HG02798 (cell line): ENCODE measurements at regions not wholly inside any gene's neighbourhood (a gene's known extent, or its start where the extent isn't known, plus 50 kb on each side); places are given as distances from the start of the nearest gene placed in this dataset.
"Not testable (repeated sequence)": the region's sequence is repeated elsewhere in the genome, so short reads cannot be mapped to it uniquely, and the experiment has no call there.

Experiments
- ATAC-seq: cut with Tn5 transposase; IDR thresholded peaks from one replicate; pipeline ENCODE4 v1.9.1; 2021; ENCODE audit warnings: mild to moderate bottlenecking; ENCODE audit not compliant: unreplicated experiment, poor library complexity

GRCh38 chr20:1845163-1845523, 50.1 kb upstream of the SIRPA start:
- ATAC-seq = peak; percentile 3

DNA sequence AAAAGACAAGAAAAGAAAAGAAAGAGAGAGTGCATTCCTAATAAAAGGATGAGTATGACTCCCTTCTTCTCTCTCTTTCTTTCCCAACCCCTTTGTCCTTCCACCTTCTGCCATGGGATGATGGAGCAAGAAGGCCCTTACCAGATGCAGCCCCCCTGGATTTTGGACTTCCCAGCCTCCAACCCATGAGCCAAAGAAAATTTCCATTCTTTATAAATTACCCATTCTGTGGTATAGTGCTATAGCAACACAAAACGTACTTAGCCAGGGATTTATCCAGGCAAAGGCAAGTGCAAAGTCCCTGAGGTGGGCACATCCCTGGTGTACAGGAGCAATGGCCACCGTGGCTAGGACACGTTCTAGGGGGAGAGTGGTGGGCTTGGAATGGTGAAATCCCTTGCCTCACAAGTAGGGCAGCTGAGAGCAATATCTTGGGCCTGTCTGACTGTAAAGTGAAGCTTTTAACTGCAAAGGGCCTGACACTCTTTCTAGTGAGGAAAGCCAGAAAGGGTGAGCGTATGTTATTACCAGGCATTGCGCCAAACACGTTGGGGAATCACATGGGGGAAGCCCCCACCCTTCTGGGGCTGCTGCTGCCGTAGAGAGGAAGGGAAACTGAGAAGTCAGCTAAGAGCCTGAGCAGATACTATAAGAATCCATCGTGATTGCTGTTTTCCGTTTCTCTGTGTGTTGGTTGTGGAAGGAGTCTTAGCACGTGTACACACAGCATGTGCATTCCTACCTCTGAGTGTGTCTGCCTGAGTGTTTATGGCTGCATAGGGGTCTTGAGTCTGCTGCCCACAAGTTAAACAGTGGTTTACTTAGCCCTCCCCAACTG, 50.7 kb upstream of the SIRPA start:
- ATAC-seq = peak; percentile 95

GRCh38 chr20:1842281-1842680, 52.9 kb upstream of the SIRPA start:
- no peak for ATAC-seq

DNA sequence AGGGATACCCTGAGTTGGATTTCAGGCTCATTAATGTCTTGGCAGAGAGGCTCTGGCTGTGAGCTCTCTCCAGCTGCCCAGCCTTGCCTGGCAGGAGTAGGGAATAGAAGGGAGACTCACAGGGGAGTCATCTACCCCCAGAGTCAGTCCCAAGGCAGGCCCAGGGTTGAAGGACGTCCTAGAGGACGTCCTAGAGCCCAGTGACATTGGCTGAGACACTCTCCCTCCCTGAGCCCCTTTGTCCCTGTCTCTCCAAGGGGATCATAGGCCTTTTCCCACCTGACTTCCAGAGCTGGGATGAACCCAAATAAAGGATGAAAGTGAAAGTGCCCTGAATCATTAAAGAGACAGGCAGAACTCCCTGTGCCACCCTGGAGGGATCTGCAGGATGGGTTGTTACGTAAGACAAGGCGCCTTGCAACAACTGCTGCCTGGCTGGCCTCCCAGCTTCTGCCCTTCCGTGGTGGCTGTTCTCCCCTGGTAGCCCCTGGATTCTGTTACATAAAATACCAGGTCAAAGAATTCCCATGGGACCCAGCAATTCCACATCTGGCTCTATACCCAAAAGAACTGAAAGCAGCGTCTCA, 53.6 kb upstream of the SIRPA start:
- no peak for ATAC-seq

GRCh38 chr20:1840817-1841553, 54.2 kb upstream of the SIRPA start:
- ATAC-seq = no peak

- ATAC-seq = not testable (repeated sequence)
Observed at GRCh38 chr20:1839376-1840317, 55.6 kb upstream of the SIRPA start.

GRCh38 chr20:1838556-1839279, 56.5 kb upstream of the SIRPA start:
- no peak for ATAC-seq

DNA sequence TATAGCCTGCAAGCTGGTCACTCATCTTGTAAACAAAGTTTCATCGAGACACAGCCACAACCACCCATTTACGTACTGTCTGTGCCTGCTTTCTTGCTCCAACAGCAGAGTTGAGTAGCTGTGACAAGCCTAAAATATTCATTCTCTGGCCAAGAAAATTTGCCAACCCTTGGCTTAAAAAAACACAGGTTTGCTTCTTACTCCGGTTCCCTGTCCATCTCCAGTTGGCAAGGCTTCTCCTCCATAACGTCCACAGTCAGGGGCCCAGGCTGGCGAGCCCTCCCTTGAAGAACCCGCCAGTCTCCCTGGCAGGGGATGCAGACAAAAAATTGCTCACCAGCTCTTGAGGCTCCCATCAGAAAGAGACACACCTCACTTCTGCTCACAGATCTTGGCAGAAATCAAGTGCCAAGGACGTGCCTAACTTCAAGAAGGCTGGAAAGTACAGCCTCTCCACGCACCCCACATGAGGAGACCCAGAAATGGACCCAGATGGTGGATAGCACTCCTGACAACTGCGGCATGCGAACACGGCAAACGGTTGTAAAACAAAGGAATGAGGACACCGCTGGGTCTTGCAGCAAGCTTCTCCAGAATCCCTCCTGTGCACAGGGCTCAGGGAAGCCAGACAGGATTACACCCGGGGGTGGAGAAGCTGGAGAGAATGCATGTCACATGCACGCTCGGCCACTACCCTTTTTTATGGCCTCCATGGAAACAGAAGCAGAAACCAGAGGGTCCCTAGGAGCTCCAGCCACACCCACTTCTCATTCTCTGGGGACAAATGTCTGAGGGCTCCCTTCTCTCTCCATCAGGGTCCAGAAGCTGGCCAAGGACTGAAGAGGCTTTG, 59.8 kb upstream of the SIRPA start:
- ATAC-seq = no peak

GRCh38 chr20:1833728-1834726, 61.2 kb upstream of the SIRPA start:
- no peak for ATAC-seq

- no peak for ATAC-seq
Observed at GRCh38 chr20:1833216-1833615, 62.0 kb upstream of the SIRPA start.

DNA sequence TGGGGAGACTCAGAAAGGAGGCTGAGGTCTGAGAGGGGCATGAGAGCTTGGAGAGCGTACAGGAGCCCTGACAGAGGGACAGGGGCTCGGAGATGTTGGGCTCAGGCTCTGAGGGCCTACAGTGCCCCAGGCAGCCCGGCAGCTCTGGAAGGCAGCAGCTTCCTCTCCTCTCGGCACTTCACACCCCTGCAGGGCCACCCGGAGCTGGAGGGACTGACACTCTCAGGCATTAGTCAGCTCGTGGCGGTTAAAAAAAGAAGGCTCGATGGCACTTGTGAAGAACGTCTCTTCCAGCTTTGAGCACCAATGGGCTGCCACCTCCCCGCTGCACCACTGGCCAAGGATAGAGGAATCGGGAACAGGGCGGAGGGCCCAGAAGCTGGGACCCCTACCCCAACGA, 62.6 kb upstream of the SIRPA start:
- ATAC-seq = no peak

- no peak for ATAC-seq
Observed at GRCh38 chr20:1831606-1832005, 63.6 kb upstream of the SIRPA start.

DNA sequence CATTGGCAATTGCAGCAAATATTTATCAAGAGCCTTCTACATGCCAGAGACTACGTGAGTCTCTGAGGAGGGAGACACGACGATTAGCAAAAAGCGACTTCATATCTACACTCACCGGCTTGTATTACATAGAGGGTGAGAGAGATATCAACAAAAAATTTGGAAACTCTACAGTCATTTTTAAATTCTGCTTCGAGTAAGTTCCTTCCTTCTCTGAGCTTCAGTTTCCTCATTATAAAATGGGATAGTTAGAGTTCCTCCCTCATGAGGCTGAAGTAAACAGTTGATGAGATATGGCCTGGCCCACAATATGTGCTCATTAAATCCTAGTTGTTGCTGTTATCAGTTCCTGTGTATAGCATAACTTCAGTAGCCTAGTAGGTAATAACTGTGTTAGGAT, 64.1 kb upstream of the SIRPA start:
- ATAC-seq = no peak

- ATAC-seq = no peak
Observed at GRCh38 chr20:1830240-1830639, 65.0 kb upstream of the SIRPA start.

DNA sequence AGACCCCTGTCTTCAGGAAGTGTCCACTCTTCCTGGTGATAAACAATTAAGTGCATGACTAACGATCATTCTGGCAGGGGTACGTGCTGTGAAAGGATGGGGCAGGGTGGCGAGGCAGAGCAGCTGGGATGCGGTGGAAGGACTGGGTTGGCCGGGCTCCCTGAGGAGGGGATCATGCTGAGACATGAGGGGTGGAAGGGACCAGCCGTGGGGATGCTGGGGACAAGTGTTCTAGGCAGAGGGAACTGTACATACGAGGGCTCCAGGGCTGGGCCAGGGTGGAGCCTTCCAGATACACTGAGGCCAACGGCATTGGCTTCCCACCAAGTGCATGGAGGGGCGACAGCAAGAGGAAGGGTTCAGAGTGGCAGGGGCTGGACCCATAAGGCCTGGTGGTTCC, 65.7 kb upstream of the SIRPA start:
- ATAC-seq = no peak

DNA sequence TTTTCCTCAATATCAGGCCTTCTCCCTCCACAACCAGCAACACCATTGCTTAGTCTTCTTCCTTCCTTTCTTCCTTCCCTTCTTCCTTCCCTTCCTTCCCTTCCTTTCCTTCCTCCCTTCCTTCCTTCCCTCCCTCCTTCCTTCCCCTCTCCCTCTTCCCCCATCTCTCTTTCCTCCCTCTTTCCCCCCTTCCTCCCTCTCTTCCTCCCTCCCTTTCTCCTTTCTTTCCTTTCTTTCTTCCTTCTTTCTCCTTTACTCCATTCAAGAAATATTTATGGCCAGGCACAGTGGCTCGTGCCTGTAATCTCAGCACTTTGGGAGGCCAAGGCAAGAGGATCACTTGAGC, 66.4 kb upstream of the SIRPA start:
- ATAC-seq = no peak

GRCh38 chr20:1827974-1828785, 67.0 kb upstream of the SIRPA start:
- no peak for ATAC-seq
